Brain microvascular endothelial cell (primary cell): ENCODE measurements at regions not wholly inside any gene's neighbourhood (a gene's known extent, or its start where the extent isn't known, plus 50 kb on each side); places are given as distances from the start of the nearest gene placed in this dataset.

ENCODE experiments used
- DNase-seq: peaks from one replicate; pipeline ENCODE4 v3.0.0-alpha.2; 2020
- H3K27ac ChIP-seq: fragments of 250-450 bp; sonication (Bioruptor Pico); 2 replicates; pipeline ENCODE4 v1.5.1; 2020; ENCODE audit warnings: mild to moderate bottlenecking, moderate library complexity
- H3K27me3 ChIP-seq: fragments of 250-450 bp; sonication (Bioruptor Pico); replicated peaks from 2 replicates; pipeline ENCODE4 v1.5.1; 2020; ENCODE audit warnings: mild to moderate bottlenecking
- H3K36me3 ChIP-seq: fragments of 250-450 bp; sonication (Bioruptor Pico); replicated peaks from 2 replicates; pipeline ENCODE4 v1.5.1; 2020; ENCODE audit warnings: mild to moderate bottlenecking
- H3K4me3 ChIP-seq: 2 replicates; pipeline ENCODE4 v1.5.1; 2011; ENCODE audit warnings: low read depth, mild to moderate bottlenecking, control low read depth, low read length, moderate library complexity
- CTCF ChIP-seq: IDR thresholded peaks from 2 replicates; pipeline ENCODE4 v1.5.1; 2011; ENCODE audit warnings: low read depth, mild to moderate bottlenecking, moderate library complexity, low read length, control low read depth, inconsistent platforms; ENCODE audit errors: missing control alignments
- in situ Hi-C: cut with HindIII; loops from 2 replicates; pipeline ENCODE4 v1.10.0; 2017; ENCODE audit warnings: low sequenced_read_pairs, low pct_ligation_motif_present

GRCh38 chr2:223692191-223692947 lies 90.2 kb upstream of the SCG2 start:
- no peaks in the 10 kb centered on the region for H3K36me3 ChIP-seq
- H3K4me3 ChIP-seq = no peak overlapping the region
- peak; percentile 65 for DNase-seq
- no peaks in the 10 kb centered on the region for H3K27me3 ChIP-seq
- in situ Hi-C loops = no loop called here
- TF ChIP-seq CTCF = peak; percentile 89
- H3K27ac ChIP-seq = no peak overlapping the region

- in situ Hi-C loops = no loop called here
- no peaks in the 10 kb centered on the region for H3K27me3 ChIP-seq
- no peak overlapping the region for H3K4me3 ChIP-seq
- TF ChIP-seq CTCF = no peak
- no peak for DNase-seq
- no peaks in the 10 kb centered on the region for H3K36me3 ChIP-seq
- no peak overlapping the region for H3K27ac ChIP-seq
These were observed 86.1 kb upstream of the SCG2 start for GRCh38 chr2:223688094-223688835.

GRCh38 chr2:223681125-223681524 lies 79.0 kb upstream of the SCG2 start:
- no peaks in the 10 kb centered on the region for H3K36me3 ChIP-seq
- no peaks in the 10 kb centered on the region for H3K27me3 ChIP-seq
- in situ Hi-C loops = no loop called here
- no peak for DNase-seq
- TF ChIP-seq CTCF = no peak
- no peak overlapping the region for H3K4me3 ChIP-seq
- H3K27ac ChIP-seq = no peak overlapping the region

GRCh38 chr2:223674998-223675609 lies 72.9 kb upstream of the SCG2 start:
- DNase-seq = peak; percentile 56
- in situ Hi-C loops = no loop called here

More at GRCh38 chr2:223674998-223675609, 72.9 kb upstream of the SCG2 start:
- peak; percentile 84 for TF ChIP-seq CTCF
- H3K36me3 ChIP-seq = no peaks in the 10 kb centered on the region
- H3K27me3 ChIP-seq = no peaks in the 10 kb centered on the region
- H3K27ac ChIP-seq = no peak overlapping the region
- no peak overlapping the region for H3K4me3 ChIP-seq
